Breast epithelium (tissue), 3 donors: ENCODE measurements at regions not wholly inside any gene's neighbourhood (a gene's known extent, or its start where the extent isn't known, plus 50 kb on each side); places are given as distances from the start of the nearest gene placed in this dataset.

Experiments
- CTCF ChIP-seq, 3 donors: fragments of 450-650 bp; IDR thresholded peaks; one replicate each; pipeline ENCODE4 v1.5.1; 2016 to 2017; ENCODE audit warnings: antibody characterized with exemption in 3 of 3, mild to moderate bottlenecking in 3 of 3, moderate library complexity in 3 of 3
- POLR2AphosphoS5 ChIP-seq, 3 donors: sonication (generic); formaldehyde crosslinking; IDR thresholded peaks; one replicate each; pipeline ENCODE4 v1.6.1; 2017; ENCODE audit warnings: antibody characterized with exemption in 3 of 3

- TF ChIP-seq CTCF (IDR thresholded peaks at IDR 0.05): no peak
- no peak for TF ChIP-seq POLR2AphosphoS5 (IDR thresholded peaks at IDR 0.05)
Measured at GRCh38 chr4:52312722-52313121, 261.6 kb downstream of the SPATA18 start.
